ENCODE measurements at regions not wholly inside any gene's neighbourhood (a gene's known extent, or its start where the extent isn't known, plus 50 kb on each side); places are given as distances from the start of the nearest gene placed in this dataset.

DNA sequence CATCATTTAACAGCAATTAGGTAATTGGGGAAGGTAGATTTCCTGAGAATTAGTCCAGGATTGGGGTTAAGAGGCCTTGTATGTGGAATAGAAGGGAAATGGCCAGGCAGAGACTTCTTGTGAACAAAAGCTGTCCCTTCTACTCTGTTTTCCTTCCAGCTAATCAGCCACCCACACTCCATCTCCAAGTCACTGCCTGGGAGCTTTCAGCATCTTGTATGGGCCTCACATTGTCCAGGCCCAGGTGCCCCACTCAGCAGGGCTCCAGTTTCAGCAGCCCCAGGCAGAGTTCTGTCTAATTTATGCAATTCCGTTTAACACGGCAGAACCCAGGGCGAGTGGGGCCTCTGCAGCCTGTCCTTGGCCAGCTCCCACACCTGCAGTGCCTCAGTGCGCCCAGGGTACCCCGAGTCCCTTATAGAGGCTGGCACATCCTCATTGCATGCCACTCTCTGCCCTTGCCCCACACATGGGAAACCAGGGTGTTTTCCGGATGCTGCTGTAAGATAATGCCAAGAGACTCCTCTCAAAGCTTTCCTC lies 113.0 kb downstream of the EDN3 start:
- Histone ChIP-seq H3K36me3 (ENCODE audit: low read depth) (no peaks in the 10 kb centered on the region), H3K9me3 (ENCODE audit: low read depth) (no peaks in the 10 kb centered on the region), H3F3A (ENCODE audit: insufficient read depth) (no peaks in the 10 kb centered on the region), H3K9ac (no peak overlapping the region), H3K27ac (no peak overlapping the region), H4K20me1 (ENCODE audit: insufficient read depth) (no peaks in the 10 kb centered on the region), H3K27me3 (replicated peaks; ENCODE audit: insufficient read depth) (no peaks in the 10 kb centered on the region), H3K4me2 (ENCODE audit: unreplicated experiment) (no peak overlapping the region), H3K4me1 (ENCODE audit: insufficient read depth) (no peaks in the 10 kb centered on the region), H3K9me2 (ENCODE audit: insufficient read depth) (no peaks in the 10 kb centered on the region), H2AFZ (no peak overlapping the region), H3K79me2 (ENCODE audit: insufficient read depth) (no peaks in the 10 kb centered on the region), H3K4me3 (no peak overlapping the region)
- no peak for TF ChIP-seq EZH2 (IDR thresholded peaks at IDR 0.05; ENCODE audit: insufficient read depth, poor library complexity, severe bottlenecking)
- TF ChIP-seq EZH2phosphoT487 (IDR thresholded peaks at IDR 0.05; ENCODE audit: insufficient read depth, low read depth) = no peak
- WGBS, 2 experiments (ENCODE audit: low coverage in 1 of 2, low lambda C conversion rate in 2 of 2, missing lambda C conversion rate in 2 of 2) = 49 to 59% methylated on average over 6 of the region's 6 CpGs
- in situ Hi-C loops (cut with MboI) = no loop called here
- no peak for DNase-seq

DNA sequence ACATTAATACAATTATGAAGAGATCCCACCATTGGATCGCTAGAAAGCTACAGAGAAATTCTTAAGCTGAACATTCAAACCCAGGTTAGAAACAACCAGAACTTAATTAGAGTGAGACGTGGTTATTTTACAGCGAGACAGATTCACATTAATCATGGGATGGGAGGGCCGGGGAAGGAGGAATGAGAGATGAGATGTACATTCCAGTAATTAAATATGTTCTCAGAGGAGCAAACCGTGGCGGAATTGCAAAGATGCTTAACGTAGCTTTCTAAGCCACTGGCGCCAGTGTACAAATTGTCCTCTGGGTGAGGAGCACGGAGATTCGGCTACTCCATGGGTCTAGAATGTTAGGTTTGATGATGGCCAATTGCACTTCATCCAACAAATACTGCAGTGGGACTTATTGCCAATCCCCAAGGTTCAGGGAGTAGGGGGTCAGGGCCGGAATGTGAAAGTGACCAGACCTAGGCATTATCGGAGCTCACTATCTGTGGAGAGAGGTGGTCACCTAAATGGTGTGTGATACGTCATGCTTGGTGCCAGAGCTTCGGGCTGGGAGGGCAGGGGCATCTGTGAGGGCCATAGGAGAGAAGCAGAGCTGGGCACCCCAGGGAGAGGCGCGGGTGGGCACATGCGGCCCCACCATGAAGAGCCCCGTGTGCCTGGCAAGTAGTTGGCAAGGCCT lies 114.7 kb downstream of the EDN3 start:
- DNase-seq = no peak
- no peaks in the 10 kb centered on the region for H3K9me3 ChIP-seq (ENCODE audit: low read depth)
- no peaks in the 10 kb centered on the region for H3K4me1 ChIP-seq (ENCODE audit: insufficient read depth)
- in situ Hi-C loops (cut with MboI) = no loop called here
- H3K27ac ChIP-seq = no peak overlapping the region
- H3K36me3 ChIP-seq (ENCODE audit: low read depth) = no peaks in the 10 kb centered on the region
- H3K9ac ChIP-seq = no peak overlapping the region
- H3K4me3 ChIP-seq = no peak overlapping the region
- H3K9me2 ChIP-seq (ENCODE audit: insufficient read depth) = no peaks in the 10 kb centered on the region
- no peaks in the 10 kb centered on the region for H3K27me3 ChIP-seq (replicated peaks; ENCODE audit: insufficient read depth)
- TF ChIP-seq EZH2phosphoT487 (IDR thresholded peaks at IDR 0.05; ENCODE audit: insufficient read depth, low read depth) (no peak), EZH2 (IDR thresholded peaks at IDR 0.05; ENCODE audit: insufficient read depth, poor library complexity, severe bottlenecking) (no peak)
- H3F3A ChIP-seq (ENCODE audit: insufficient read depth) = no peaks in the 10 kb centered on the region
- no peaks in the 10 kb centered on the region for H4K20me1 ChIP-seq (ENCODE audit: insufficient read depth)
- H3K4me2 ChIP-seq (ENCODE audit: unreplicated experiment) = no peak overlapping the region
- H3K79me2 ChIP-seq (ENCODE audit: insufficient read depth) = no peaks in the 10 kb centered on the region
- 47 to 56% methylated on average over 18 of the region's 18 CpGs for WGBS, 2 experiments (ENCODE audit: low coverage in 1 of 2, low lambda C conversion rate in 2 of 2, missing lambda C conversion rate in 2 of 2)
- H2AFZ ChIP-seq = no peak overlapping the region

DNA sequence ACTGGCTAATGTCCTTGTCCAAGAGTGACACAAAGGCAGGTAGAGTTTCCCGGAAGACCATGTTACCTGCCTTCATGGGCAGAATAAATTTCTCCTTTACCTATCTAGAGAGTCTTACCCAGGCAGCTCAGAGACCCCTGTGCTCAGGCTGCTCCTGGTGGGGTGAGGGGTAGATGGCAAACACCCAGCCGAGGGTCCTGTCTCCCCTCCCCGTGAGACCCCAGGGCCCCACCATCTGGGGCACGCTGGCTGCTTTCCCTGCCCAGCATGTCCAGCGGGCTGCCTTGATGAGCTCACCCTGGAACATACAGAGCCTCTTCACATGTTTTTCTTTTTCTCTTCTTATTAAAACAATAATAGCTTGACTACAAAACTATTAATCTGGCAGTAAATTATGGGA lies 116.5 kb downstream of the EDN3 start:
- Histone ChIP-seq H3K27me3 (replicated peaks; ENCODE audit: insufficient read depth) (no peaks in the 10 kb centered on the region), H4K20me1 (ENCODE audit: insufficient read depth) (no peaks in the 10 kb centered on the region), H3K27ac (no peak overlapping the region), H3K9ac (no peak overlapping the region), H3K79me2 (ENCODE audit: insufficient read depth) (no peaks in the 10 kb centered on the region), H3K36me3 (ENCODE audit: low read depth) (no peaks in the 10 kb centered on the region), H2AFZ (no peak overlapping the region), H3K4me1 (ENCODE audit: insufficient read depth) (no peaks in the 10 kb centered on the region), H3K4me3 (no peak overlapping the region), H3K9me3 (ENCODE audit: low read depth) (no peaks in the 10 kb centered on the region), H3F3A (ENCODE audit: insufficient read depth) (no peaks in the 10 kb centered on the region), H3K4me2 (ENCODE audit: unreplicated experiment) (no peak overlapping the region), H3K9me2 (ENCODE audit: insufficient read depth) (no peaks in the 10 kb centered on the region)
- no peak for DNase-seq
- WGBS, 2 experiments (ENCODE audit: low coverage in 1 of 2, low lambda C conversion rate in 2 of 2, missing lambda C conversion rate in 2 of 2) = 11 to 14% methylated on average over 5 of the region's 5 CpGs
- no peak for TF ChIP-seq EZH2 (IDR thresholded peaks at IDR 0.05; ENCODE audit: insufficient read depth, poor library complexity, severe bottlenecking)
- no peak for TF ChIP-seq EZH2phosphoT487 (IDR thresholded peaks at IDR 0.05; ENCODE audit: insufficient read depth, low read depth)
- in situ Hi-C loops (cut with MboI) = no loop called here

DNA sequence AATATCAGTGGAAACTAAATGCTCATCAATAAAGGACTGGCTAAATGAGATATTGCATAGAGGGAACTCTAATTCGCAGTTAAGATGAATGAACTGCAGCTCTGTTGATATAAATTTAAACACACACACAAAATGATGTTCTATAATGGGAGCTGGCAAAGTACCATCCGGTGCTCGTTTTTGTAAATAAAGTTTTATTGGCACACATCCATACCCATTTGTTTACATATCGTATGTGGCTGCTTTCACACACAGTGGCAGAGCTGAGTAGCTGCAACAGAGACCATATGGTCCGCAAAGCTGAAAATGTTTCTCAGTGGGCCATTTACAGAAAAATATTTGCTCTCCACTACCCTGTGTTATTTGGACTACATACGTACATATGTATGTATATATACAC lies 120.7 kb downstream of the EDN3 start:
- H3K79me2 ChIP-seq (ENCODE audit: insufficient read depth) = no peaks in the 10 kb centered on the region
- H3K9me2 ChIP-seq (ENCODE audit: insufficient read depth) = no peaks in the 10 kb centered on the region
- H3K36me3 ChIP-seq (ENCODE audit: low read depth) = no peaks in the 10 kb centered on the region
- H2AFZ ChIP-seq = no peak overlapping the region
- H3K4me1 ChIP-seq (ENCODE audit: insufficient read depth) = no peaks in the 10 kb centered on the region
- WGBS, 2 experiments (ENCODE audit: low coverage in 1 of 2, low lambda C conversion rate in 2 of 2, missing lambda C conversion rate in 2 of 2) = 46 to 58% methylated on average over 6 of the region's 6 CpGs
- H3K4me3 ChIP-seq = no peak overlapping the region
- no peaks in the 10 kb centered on the region for H3F3A ChIP-seq (ENCODE audit: insufficient read depth)
- H4K20me1 ChIP-seq (ENCODE audit: insufficient read depth) = no peaks in the 10 kb centered on the region
- TF ChIP-seq EZH2 (IDR thresholded peaks at IDR 0.05; ENCODE audit: insufficient read depth, poor library complexity, severe bottlenecking) (no peak), EZH2phosphoT487 (IDR thresholded peaks at IDR 0.05; ENCODE audit: insufficient read depth, low read depth) (no peak)
- DNase-seq = no peak
- H3K27ac ChIP-seq = no peak overlapping the region
- no peak overlapping the region for H3K9ac ChIP-seq
- H3K27me3 ChIP-seq (replicated peaks; ENCODE audit: insufficient read depth) = no peaks in the 10 kb centered on the region
- H3K4me2 ChIP-seq (ENCODE audit: unreplicated experiment) = no peak overlapping the region
- in situ Hi-C loops (cut with MboI) = no loop called here
- H3K9me3 ChIP-seq (ENCODE audit: low read depth) = no peaks in the 10 kb centered on the region
